ENCODE measurements at regions not wholly inside any gene's neighbourhood (a gene's known extent, or its start where the extent isn't known, plus 50 kb on each side); places are given as distances from the start of the nearest gene placed in this dataset.

- TF ChIP-seq ZBTB2 (IDR thresholded peaks at IDR 0.05), result no peak
- TF ChIP-seq ZNF584 (CRISPR knock-in tag; IDR thresholded peaks at IDR 0.05; ENCODE audit: low read depth), result no peak
- no peak for TF ChIP-seq ZNF165 (CRISPR knock-in tag; IDR thresholded peaks at IDR 0.05; ENCODE audit: borderline replicate concordance)
- no peak for TF ChIP-seq PBX2 (CRISPR knock-in tag; IDR thresholded peaks at IDR 0.05; ENCODE audit: low read depth)
- no peak for TF ChIP-seq PBX2 (tag; conservative IDR thresholded peaks at IDR 0.05; ENCODE audit: low read depth)
- TF ChIP-seq ZBTB1 (CRISPR knock-in tag; IDR thresholded peaks at IDR 0.05; ENCODE audit: borderline replicate concordance, low read depth), result no peak
Observed at GRCh38 chr2:20551945-20552328, 99.0 kb downstream of the HS1BP3 start (continued).

GRCh38 chr2:20552847-20553246 is 98.1 kb downstream of the HS1BP3 start:
- in situ Hi-C loops (cut with MboI), result no loop called here
- Histone ChIP-seq H2AFZ (ENCODE audit: low read depth, low read length) (no peak overlapping the region), H3K4me1 (replicated peaks in 1 of 2; ENCODE audit: control insufficient read depth in 2 of 2, insufficient read depth in 2 of 2, low read length in 2 of 2) (peaks cover 0 to 7% of the 10 kb centered on the region in 2 experiments; a peak in 1 of 5 replicates), H3K27ac (ENCODE audit: extremely low read depth, low read depth, low read length) (no peak overlapping the region), H3K9me1 (ENCODE audit: control insufficient read depth, insufficient read depth, low read length) (no peaks in the 10 kb centered on the region), H4K20me1 (replicated peaks; ENCODE audit: control insufficient read depth, insufficient read depth, low read length) (no peaks in the 10 kb centered on the region), H3K9me3 (replicated peaks; ENCODE audit: control insufficient read depth, insufficient read depth, low read depth, low read length) (no peaks in the 10 kb centered on the region), H3K9ac (ENCODE audit: insufficient read depth in 1 of 2, low read depth in 2 of 2, low read length in 2 of 2) (no peak overlapping the region), H3K36me3 (ENCODE audit: control insufficient read depth, insufficient read depth, low read length) (no peaks in the 10 kb centered on the region), H3K27me3 (ENCODE audit: control insufficient read depth in 2 of 2, insufficient read depth in 2 of 2, low read length in 2 of 2) (peaks cover 0 to 21% of the 10 kb centered on the region in 2 experiments; a peak in 3 of 5 replicates), H3K4me2 (ENCODE audit: insufficient read depth, low read length) (no peak overlapping the region), H3K79me2 (ENCODE audit: control insufficient read depth, insufficient read depth, low read length) (no peaks in the 10 kb centered on the region), H3K4me3 (no peak overlapping the region)
- BruUV-seq (replicated peaks), result no TSS peak
- DNase-seq (ENCODE audit: extremely low read depth in 1 of 4, low spot score in 3 of 4) (no peak), ATAC-seq (no peak), FAIRE-seq (no peak)
- ChIA-PET POLR2A (no interaction called here), CTCF (ENCODE audit: low intra/inter-chr PET ratio) (no interaction called here)
- intact Hi-C loops (cut with micrococcal nuclease), result no loop called here
- 19% methylated on average over 3 of the region's 3 CpGs for WGBS (ENCODE audit: insufficient coverage, low coverage, missing lambda C conversion rate)
- TF ChIP-seq MLX (CRISPR knock-in tag; conservative IDR thresholded peaks at IDR 0.05) (no peak), ZBTB49 (CRISPR knock-in tag; IDR thresholded peaks at IDR 0.05; ENCODE audit: borderline replicate concordance) (no peak), ZBTB26 (CRISPR knock-in tag; IDR thresholded peaks at IDR 0.05) (no peak)
